Right cardiac atrium (tissue), 5 donors: ENCODE measurements at regions not wholly inside any gene's neighbourhood (a gene's known extent, or its start where the extent isn't known, plus 50 kb on each side); places are given as distances from the start of the nearest gene placed in this dataset.
"Not testable (repeated sequence)": the region's sequence is repeated elsewhere in the genome, so short reads cannot be mapped to it uniquely, and the experiment has no call there.

Experiments used
- ATAC-seq, 2 donors: fragments of 200-7000 bp; cut with Tn5 transposase; one replicate each; pipeline versions ENCODE4 v1.8.0 to v1.9.1; 2020; ENCODE audit warnings: moderate library complexity in 2 of 2, mild to moderate bottlenecking in 1 of 2
- DNase-seq, 3 donors: peaks; one replicate each; pipeline ENCODE4 v3.0.0-alpha.2; 2020
- H3K27ac ChIP-seq: one replicate; pipeline ENCODE4 v1.5.1; 2013; ENCODE audit warnings: mild to moderate bottlenecking, low read length, control low read depth, moderate library complexity
- H3K27me3 ChIP-seq: one replicate; pipeline ENCODE4 v1.6.1; 2013; ENCODE audit not compliant: control insufficient read depth, insufficient read depth
- H3K4me1 ChIP-seq: one replicate; pipeline ENCODE4 v1.6.1; 2013; ENCODE audit warnings: low read length; ENCODE audit not compliant: control insufficient read depth, insufficient read depth
- H3K4me3 ChIP-seq: one replicate; pipeline ENCODE4 v1.5.1; 2013; ENCODE audit warnings: low read length, control low read depth
- H3K9me3 ChIP-seq: one replicate; pipeline ENCODE4 v1.6.1; 2013; ENCODE audit warnings: low read length; ENCODE audit not compliant: control insufficient read depth
- WGBS: extraction: QIAGEN DNeasy Blood & Tissue Kit; methylation state at CpG from one replicate; pipeline ENCODE4 v1.1.7; 2013; 5-methylcytosine and 5-hydroxymethylcytosine counted together
- intact Hi-C, 4 donors: fragments of 100-400 bp; cut with DNase I; formaldehyde crosslinking; loops; one replicate each; pipeline versions ENCODE4 v1.11.0 to v1.14.0; 2022 to 2023
- donor health status: healthy with polysubstance abuse.
- donor health status: DM: no; HTN: yes; CAD: no.
- donor health status: DM: no; HTN: no; CAD: no.
- donor health status: DM: no; HTN: yes; CAD: no; lungs with severe emphysema.
- donor health status: DM: yes; HTN: yes; CAD: no.

- peak; percentile 13 to 52 (median 36) for DNase-seq
- peak overlapping the region; percentile 40 for H3K4me3 ChIP-seq
- intact Hi-C loops, H3K4me1 ChIP-seq, H3K9me3 ChIP-seq, H3K27me3 ChIP-seq, H3K27ac ChIP-seq: not testable (repeated sequence)
- WGBS, result 2% methylated on average over 25 of the region's 25 CpGs
- peak in 1 of 2 donors; percentile 55 for ATAC-seq
These were observed 103.0 kb downstream of the NBPF11 start for GRCh38 chr1:148049115-148049496.

GRCh38 chr1:148048423-148049114 lies 103.5 kb downstream of the NBPF11 start:
- H3K27ac ChIP-seq, H3K4me1 ChIP-seq, H3K9me3 ChIP-seq, H3K27me3 ChIP-seq, intact Hi-C loops: not testable (repeated sequence)
- peak overlapping the region; percentile 40 for H3K4me3 ChIP-seq
- peak in 1 of 2 donors; percentile 36 for ATAC-seq
- peak; percentile 13 to 44 (median 37) for DNase-seq
- 19% methylated on average over 41 of the region's 51 CpGs for WGBS

DNA sequence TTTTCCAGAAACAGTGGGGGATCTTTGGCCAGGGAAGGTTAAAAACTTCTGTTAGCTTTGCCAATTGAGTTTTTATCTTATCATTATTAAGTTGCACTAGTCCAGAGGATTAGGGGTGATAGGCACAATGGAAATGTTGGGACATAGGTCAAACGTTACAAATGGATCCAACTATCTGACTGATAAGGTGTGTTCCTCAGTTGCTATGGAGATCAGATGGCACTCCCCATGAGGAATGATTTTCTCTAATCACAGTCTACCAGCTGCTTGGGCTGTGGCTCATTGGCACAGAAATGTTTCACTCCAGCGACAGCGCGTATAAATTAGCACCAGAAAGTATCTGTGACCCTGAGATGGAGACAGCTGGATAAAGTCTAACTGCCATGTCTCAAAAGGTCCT lies 106.2 kb downstream of the NBPF11 start:
- 75% methylated on average over 3 of the region's 4 CpGs for WGBS
- H3K27me3 ChIP-seq, DNase-seq, H3K4me1 ChIP-seq, H3K9me3 ChIP-seq, intact Hi-C loops, H3K27ac ChIP-seq, H3K4me3 ChIP-seq: not testable (repeated sequence)
- peak; percentile 81 for ATAC-seq

DNA sequence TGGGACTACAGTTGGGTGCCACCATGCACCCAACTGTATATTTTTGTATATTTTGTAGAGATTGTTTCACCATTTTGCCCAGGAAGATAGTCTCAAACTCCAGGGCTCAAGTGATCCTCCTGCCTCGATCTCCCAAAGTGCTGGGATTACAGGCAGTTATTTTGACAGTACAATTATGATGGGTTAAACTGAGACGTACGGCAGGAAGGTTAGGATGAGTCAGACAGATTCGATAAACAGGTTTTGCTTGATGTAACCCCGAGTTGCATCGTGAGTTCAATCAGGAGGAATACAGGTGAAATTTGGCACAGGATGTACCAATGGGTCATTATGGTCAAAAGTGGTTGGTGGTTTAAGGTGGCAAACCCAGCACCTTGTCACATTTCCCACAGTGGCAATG lies 107.6 kb downstream of the NBPF11 start:
- H3K27me3 ChIP-seq, H3K9me3 ChIP-seq, H3K4me1 ChIP-seq, H3K27ac ChIP-seq, ATAC-seq, intact Hi-C loops, H3K4me3 ChIP-seq, DNase-seq: not testable (repeated sequence)
- 91% methylated on average over 6 of the region's 6 CpGs for WGBS
